HG03039 (cell line): ENCODE measurements at regions not wholly inside any gene's neighbourhood (a gene's known extent, or its start where the extent isn't known, plus 50 kb on each side); places are given as distances from the start of the nearest gene placed in this dataset.
"Not testable (repeated sequence)": the region's sequence is repeated elsewhere in the genome, so short reads cannot be mapped to it uniquely, and the experiment has no call there.

Experiments used
- ATAC-seq: cut with Tn5 transposase; IDR thresholded peaks from one replicate; pipeline ENCODE4 v1.9.1; 2021; ENCODE audit warnings: mild to moderate bottlenecking, moderate library complexity; ENCODE audit not compliant: unreplicated experiment

GRCh38 chr18:65671621-65672415 is 79.0 kb upstream of the CDH7 start:
- no peak for ATAC-seq

DNA sequence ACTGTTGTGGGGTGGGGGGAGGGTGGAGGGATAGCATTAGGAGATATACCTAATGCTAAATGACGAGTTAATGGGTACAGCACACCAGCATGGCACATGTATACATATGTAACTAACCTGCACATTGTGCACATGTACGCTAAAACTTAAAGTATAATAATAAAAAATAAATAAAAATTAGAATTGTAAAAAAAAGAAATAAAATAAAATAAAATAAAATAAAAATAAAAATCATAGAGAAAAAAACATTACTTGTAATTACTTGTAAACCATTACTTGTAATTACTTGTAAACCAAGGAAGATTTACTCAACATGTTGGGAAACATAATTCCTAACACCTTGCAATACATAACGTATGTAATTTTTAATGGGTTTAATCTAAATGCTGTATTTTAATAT is 80.7 kb upstream of the CDH7 start:
- ATAC-seq = not testable (repeated sequence)

DNA sequence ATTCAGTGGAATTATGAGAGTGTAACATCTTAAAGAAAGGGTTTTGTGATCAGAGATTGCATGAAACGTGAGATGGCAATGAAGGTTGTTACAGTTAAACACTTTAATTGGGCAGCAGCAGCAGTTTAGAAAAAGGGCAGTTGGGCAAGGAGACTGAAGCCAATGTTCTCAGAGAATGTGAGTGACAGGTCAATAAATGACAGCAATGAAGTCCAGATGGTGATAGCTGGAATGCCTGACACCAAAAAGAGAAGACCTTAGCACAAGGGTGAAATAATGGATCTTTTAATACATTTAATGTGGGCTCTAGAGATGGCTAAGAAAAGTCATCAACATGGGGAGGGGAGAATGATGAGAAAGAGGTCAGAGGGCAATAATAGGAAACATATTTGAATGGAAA is 89.4 kb upstream of the CDH7 start:
- ATAC-seq = no peak

DNA sequence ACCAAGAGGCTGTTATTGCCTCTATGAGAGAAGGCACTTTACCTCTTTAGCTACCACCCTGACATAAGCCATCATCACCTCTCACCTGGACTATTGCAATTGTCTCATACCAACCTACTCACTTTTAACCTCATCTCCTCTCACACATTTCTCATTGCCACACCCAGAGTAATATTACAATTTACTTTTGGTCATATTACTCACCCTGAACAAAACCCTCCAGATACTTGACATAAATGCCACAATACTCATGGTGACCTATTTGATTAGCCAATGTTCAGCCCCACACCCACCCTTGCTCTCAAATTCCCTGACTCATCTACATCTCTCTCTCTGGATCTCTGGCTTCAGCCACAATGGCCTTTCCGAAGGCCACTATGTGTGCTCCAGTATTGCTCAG is 90.9 kb upstream of the CDH7 start:
- no peak for ATAC-seq

DNA sequence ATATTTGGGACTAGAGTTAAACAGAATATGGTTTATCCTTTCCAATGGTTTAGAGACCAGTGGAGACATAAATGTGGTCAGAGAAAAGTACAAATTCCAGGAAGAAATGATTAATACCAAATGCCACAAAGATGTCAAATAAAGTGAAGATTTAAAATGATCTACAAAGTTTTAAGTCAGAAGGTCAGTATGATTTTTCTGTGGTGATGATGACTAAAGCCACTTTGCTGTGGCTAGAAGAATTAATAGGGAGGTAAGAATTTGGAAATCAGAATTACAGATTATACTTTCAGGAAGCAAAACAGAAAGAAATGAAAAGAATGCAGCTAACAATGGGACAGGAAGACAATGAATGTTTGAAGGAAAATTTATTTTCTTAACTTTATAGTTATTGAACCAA is 91.5 kb upstream of the CDH7 start:
- ATAC-seq = no peak

GRCh38 chr18:65651192-65651591 is 99.6 kb upstream of the CDH7 start:
- no peak for ATAC-seq

- ATAC-seq = no peak
These were observed 118.6 kb upstream of the CDH7 start for GRCh38 chr18:65632236-65632635.

- ATAC-seq = no peak
These were observed 119.0 kb upstream of the CDH7 start for GRCh38 chr18:65631766-65632165.

GRCh38 chr18:65628390-65628789 is 122.4 kb upstream of the CDH7 start:
- ATAC-seq = no peak

DNA sequence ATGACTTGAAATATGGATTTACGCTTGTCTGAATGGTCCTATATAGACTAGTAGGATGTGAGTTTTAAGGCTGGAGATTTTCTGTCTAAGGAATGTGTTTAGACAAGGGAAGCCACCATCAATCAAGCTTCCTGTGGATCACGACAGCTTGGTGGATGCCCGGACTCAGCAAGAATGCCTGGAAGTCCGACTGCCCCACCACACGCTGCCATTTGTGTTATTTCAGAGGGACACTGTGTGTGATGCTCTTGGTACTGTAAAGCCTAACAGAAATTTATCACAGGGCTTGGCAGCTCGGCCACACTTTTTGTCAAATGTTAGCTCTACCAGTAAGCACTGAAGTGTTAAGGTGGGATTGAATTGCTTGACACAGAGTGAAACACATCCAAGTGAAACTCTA is 127.1 kb upstream of the CDH7 start:
- ATAC-seq = no peak

- ATAC-seq = no peak
These were observed 128.4 kb upstream of the CDH7 start for GRCh38 chr18:65622436-65622835.

DNA sequence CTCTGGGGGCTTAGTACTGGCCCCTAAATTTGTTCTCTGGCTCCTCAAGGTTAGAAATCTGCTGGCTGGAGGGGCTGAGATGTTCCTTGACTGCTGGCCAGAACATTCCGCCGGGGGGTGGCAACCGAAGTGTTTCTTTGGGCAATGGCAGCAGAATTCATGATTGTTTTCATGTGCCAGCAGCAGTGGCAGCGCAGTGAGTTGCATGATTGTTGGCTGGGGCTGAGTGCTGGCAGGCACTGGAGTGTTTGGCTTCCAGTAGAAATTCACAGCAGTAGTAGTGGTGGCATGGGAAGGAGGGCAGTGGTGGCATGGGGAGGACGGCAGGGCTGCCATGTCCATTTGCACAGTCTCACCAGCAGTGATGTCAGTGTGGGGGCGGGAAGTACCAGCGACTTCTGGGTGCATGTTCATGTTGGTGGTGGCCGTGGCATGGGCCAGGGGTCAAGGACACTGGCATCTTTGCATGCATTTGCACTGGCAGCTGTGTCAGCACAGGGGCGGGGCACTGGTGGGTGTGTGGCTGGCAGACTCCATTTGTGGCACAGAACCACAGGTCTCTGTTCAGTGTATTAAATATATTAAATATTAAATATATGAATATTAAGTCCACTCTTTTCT is 130.6 kb upstream of the CDH7 start:
- ATAC-seq = no peak

- ATAC-seq = no peak
These were observed 139.9 kb upstream of the CDH7 start for GRCh38 chr18:65610939-65611338.

DNA sequence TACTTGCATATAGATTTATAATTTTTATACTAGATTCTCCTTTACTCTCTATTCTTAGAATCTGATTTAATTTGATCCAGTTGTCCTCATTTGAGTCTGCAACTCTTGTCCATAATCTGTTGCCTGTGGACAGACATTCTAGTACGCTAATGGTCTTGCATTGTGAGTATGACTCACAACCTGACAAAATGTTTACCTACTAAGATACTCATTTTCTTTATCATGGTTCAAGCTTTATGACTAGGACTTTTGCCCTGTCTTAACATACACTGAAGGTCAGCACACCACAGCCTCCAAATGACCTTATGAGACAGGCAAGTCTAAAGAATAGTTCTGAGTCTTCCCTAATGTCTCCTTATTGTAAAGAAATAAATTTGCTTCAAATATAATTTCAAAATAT is 142.3 kb upstream of the CDH7 start:
- no peak for ATAC-seq

GRCh38 chr18:65607161-65607560 is 143.7 kb upstream of the CDH7 start:
- no peak for ATAC-seq

DNA sequence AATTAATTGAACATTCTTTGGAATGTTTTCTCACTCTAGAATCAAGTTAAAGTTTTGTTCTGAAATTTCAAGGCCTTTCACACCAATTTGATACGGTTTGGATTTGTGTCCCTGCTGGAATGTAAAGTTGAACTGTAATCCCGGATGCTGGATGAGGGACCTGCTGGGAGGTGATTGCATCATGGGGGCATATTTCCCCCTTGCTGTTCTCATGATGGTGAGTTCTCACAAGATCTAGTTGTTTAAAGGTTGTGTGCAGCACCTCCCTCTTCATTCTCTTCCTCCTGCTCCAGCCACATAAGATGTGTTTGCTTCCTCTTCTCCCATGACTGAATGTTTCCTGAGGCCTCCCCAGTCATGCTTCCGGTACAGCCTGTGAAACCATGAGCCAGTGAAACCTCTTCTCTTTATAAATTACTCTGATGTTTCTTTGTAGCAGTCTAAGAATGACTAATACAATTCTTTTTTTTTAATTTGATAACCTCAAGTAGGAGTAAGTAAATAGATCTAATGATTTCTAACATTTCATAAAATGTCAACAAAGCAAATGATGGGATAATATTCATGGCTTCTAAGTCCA is 144.2 kb upstream of the CDH7 start:
- no peak for ATAC-seq

DNA sequence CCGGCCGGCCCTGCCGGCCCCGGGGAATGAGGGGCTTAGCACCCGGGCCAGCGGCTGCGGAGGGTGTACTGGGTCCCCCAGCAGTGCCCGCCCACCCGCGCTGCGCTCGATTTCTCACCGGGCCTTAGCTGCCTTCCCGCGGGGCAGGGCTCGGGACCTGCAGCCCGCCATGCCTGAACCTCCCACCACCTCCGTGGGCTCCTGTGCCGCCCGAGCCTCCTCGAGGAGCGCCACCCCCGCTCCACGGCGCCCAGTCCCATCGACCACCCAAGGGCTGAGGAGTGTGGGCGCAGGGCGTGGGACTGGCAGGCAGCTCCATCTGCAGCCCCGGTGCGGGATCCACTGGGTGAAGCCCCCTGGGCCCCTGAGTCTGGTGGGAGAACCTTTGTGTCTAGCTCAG is 145.5 kb upstream of the CDH7 start:
- not testable (repeated sequence) for ATAC-seq

GRCh38 chr18:65601775-65602174 is 149.0 kb upstream of the CDH7 start:
- ATAC-seq = no peak

DNA sequence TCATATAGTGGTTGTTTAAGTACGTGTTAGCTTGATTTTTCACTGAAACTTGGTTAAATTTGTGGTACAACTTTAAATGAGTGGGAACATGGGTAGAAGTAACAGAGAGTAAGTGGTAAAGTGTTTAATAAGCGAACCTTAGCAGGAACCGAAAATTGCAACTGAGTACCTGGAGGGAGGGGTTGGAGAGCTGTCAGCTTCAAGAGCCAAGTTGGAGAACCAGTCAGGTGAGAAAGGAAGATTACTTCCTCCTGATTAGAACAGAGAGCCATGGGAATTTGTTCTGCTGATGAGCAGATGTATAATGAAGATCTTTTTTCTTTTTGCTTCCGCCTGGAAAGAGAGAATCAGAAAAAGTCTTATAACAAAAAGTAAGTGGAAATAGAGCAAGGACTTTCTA is 158.4 kb upstream of the CDH7 start:
- ATAC-seq = no peak

DNA sequence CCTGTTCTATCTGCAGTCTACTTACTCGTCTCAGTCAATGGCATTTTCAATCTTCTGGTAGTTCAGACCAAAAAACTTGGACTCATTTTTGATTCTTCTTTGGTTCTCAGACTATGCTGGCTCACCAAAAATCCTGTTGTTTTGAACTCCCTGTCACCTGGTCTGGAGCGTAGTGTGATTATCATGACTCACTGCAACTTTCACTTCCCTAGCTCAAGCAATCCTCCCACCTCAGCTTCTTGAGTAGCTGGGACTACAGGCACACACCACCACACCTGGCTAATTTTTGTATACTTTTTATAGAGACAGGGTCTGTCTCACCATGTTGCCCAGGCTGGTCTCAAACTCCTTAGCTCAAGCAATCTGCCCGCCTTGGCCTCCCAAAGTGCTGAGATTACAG is 163.3 kb upstream of the CDH7 start:
- no peak for ATAC-seq

- not testable (repeated sequence) for ATAC-seq
These were observed 168.7 kb upstream of the CDH7 start for GRCh38 chr18:65582094-65582493.

- no peak for ATAC-seq
These were observed 181.9 kb upstream of the CDH7 start for GRCh38 chr18:65568866-65569265.
